Activated T-cell treated with anti-CD3 and anti-CD28 coated beads, Interleukin-2, amount 50 U/mL, for 4 hours (primary cell): ENCODE measurements at regions not wholly inside any gene's neighbourhood (a gene's known extent, or its start where the extent isn't known, plus 50 kb on each side); places are given as distances from the start of the nearest gene placed in this dataset.
"Not testable (repeated sequence)": the region's sequence is repeated elsewhere in the genome, so short reads cannot be mapped to it uniquely, and the experiment has no call there.

ENCODE experiments used
- ATAC-seq, 2 donors: fragments of 200-7000 bp; cut with Tn5 transposase; one replicate each; pipeline ENCODE4 v1.10.0; 2021
- DNase-seq: peaks from one replicate; pipeline ENCODE4 v3.0.0-alpha.2; 2020
- H3K27me3 Mint-ChIP-seq: one replicate; pipeline ENCODE4 v1.8.0; 2021; ENCODE audit warnings: low read depth, mixed read lengths
- H3K36me3 Mint-ChIP-seq: one replicate; pipeline ENCODE4 v1.8.0; 2022; ENCODE audit warnings: mixed read lengths; ENCODE audit not compliant: insufficient read depth
- H3K4me1 Mint-ChIP-seq: one replicate; pipeline ENCODE4 v1.8.0; 2021; ENCODE audit warnings: low read depth, mixed read lengths
- H3K4me3 Mint-ChIP-seq: one replicate; pipeline ENCODE4 v1.8.0; 2021; ENCODE audit warnings: mild to moderate bottlenecking, moderate library complexity, mixed read lengths
- H3K9me3 Mint-ChIP-seq: one replicate; pipeline ENCODE4 v1.8.0; 2021; ENCODE audit warnings: mixed read lengths

GRCh38 chr17:22373911-22374310 lies 681.6 kb downstream of the KCNJ18 start:
- DNase-seq = no peak
- Mint-ChIP-seq H3K4me3 (no peak overlapping the region), H3K36me3 (no peaks in the 10 kb centered on the region), H3K27me3 (no peaks in the 10 kb centered on the region), H3K9me3 (peaks cover 24% of the 10 kb centered on the region), H3K4me1 (no peaks in the 10 kb centered on the region)
- no peak for ATAC-seq

- DNase-seq (no peak), ATAC-seq (no peak)
- no peaks in the 10 kb centered on the region for H3K4me1 Mint-ChIP-seq
- no peak overlapping the region for H3K4me3 Mint-ChIP-seq
- H3K9me3 Mint-ChIP-seq = peaks cover 24% of the 10 kb centered on the region
- H3K36me3 Mint-ChIP-seq = no peaks in the 10 kb centered on the region
- no peaks in the 10 kb centered on the region for H3K27me3 Mint-ChIP-seq
Measured at GRCh38 chr17:22374741-22375140, 682.4 kb downstream of the KCNJ18 start.

GRCh38 chr17:22376747-22377146 lies 684.4 kb downstream of the KCNJ18 start:
- not testable (repeated sequence) for H3K27me3 Mint-ChIP-seq, H3K4me3 Mint-ChIP-seq, H3K4me1 Mint-ChIP-seq, DNase-seq, ATAC-seq, H3K36me3 Mint-ChIP-seq
- H3K9me3 Mint-ChIP-seq = peaks cover 15% of the 10 kb centered on the region

- peaks cover 12% of the 10 kb centered on the region for H3K9me3 Mint-ChIP-seq
- H3K27me3 Mint-ChIP-seq, H3K36me3 Mint-ChIP-seq, ATAC-seq, H3K4me3 Mint-ChIP-seq, H3K4me1 Mint-ChIP-seq: not testable (repeated sequence)
- DNase-seq = peak; percentile 10
Measured at GRCh38 chr17:22378748-22379147, 686.4 kb downstream of the KCNJ18 start.

GRCh38 chr17:22381589-22381988 lies 689.3 kb downstream of the KCNJ18 start:
- DNase-seq, H3K4me1 Mint-ChIP-seq, H3K9me3 Mint-ChIP-seq, H3K36me3 Mint-ChIP-seq, H3K27me3 Mint-ChIP-seq, ATAC-seq, H3K4me3 Mint-ChIP-seq: not testable (repeated sequence)

GRCh38 chr17:22383772-22384460 lies 691.6 kb downstream of the KCNJ18 start:
- not testable (repeated sequence) for ATAC-seq, H3K4me3 Mint-ChIP-seq, DNase-seq, H3K27me3 Mint-ChIP-seq, H3K9me3 Mint-ChIP-seq, H3K36me3 Mint-ChIP-seq, H3K4me1 Mint-ChIP-seq

- H3K36me3 Mint-ChIP-seq, H3K4me1 Mint-ChIP-seq, DNase-seq, ATAC-seq, H3K27me3 Mint-ChIP-seq, H3K4me3 Mint-ChIP-seq, H3K9me3 Mint-ChIP-seq: not testable (repeated sequence)
Measured at GRCh38 chr17:22384461-22384800, 692.1 kb downstream of the KCNJ18 start.

GRCh38 chr17:22398446-22398845 lies 706.1 kb downstream of the KCNJ18 start:
- H3K9me3 Mint-ChIP-seq, H3K27me3 Mint-ChIP-seq, DNase-seq: not testable (repeated sequence)

GRCh38 chr17:22399037-22399436 lies 706.7 kb downstream of the KCNJ18 start:
- ATAC-seq, H3K4me1 Mint-ChIP-seq, H3K36me3 Mint-ChIP-seq, DNase-seq, H3K27me3 Mint-ChIP-seq, H3K4me3 Mint-ChIP-seq, H3K9me3 Mint-ChIP-seq: not testable (repeated sequence)

More at GRCh38 chr17:22398446-22398845, 706.1 kb downstream of the KCNJ18 start:
- H3K4me1 Mint-ChIP-seq, ATAC-seq, H3K36me3 Mint-ChIP-seq, H3K4me3 Mint-ChIP-seq: not testable (repeated sequence)

- DNase-seq = peak; percentile 26
- not testable (repeated sequence) for H3K4me3 Mint-ChIP-seq, H3K27me3 Mint-ChIP-seq, H3K9me3 Mint-ChIP-seq, ATAC-seq, H3K4me1 Mint-ChIP-seq, H3K36me3 Mint-ChIP-seq
Measured at GRCh38 chr17:22405080-22405479, 712.8 kb downstream of the KCNJ18 start.

- H3K9me3 Mint-ChIP-seq = peaks cover 16% of the 10 kb centered on the region
- H3K4me1 Mint-ChIP-seq = no peaks in the 10 kb centered on the region
- no peak for DNase-seq
- H3K27me3 Mint-ChIP-seq = no peaks in the 10 kb centered on the region
- no peak for ATAC-seq
- H3K36me3 Mint-ChIP-seq = no peaks in the 10 kb centered on the region
- H3K4me3 Mint-ChIP-seq = no peak overlapping the region
Measured at GRCh38 chr17:22409160-22409751, 716.9 kb downstream of the KCNJ18 start.

GRCh38 chr17:22410136-22410535 lies 717.8 kb downstream of the KCNJ18 start:
- no peak overlapping the region for H3K4me3 Mint-ChIP-seq
- H3K36me3 Mint-ChIP-seq = no peaks in the 10 kb centered on the region
- DNase-seq = no peak
- H3K27me3 Mint-ChIP-seq = no peaks in the 10 kb centered on the region
- ATAC-seq = no peak
- no peaks in the 10 kb centered on the region for H3K4me1 Mint-ChIP-seq
- peaks cover 16% of the 10 kb centered on the region for H3K9me3 Mint-ChIP-seq

- H3K27me3 Mint-ChIP-seq = no peaks in the 10 kb centered on the region
- H3K36me3 Mint-ChIP-seq = no peaks in the 10 kb centered on the region
- no peak overlapping the region for H3K4me3 Mint-ChIP-seq
- DNase-seq (no peak), ATAC-seq (no peak)
- no peaks in the 10 kb centered on the region for H3K4me1 Mint-ChIP-seq
- H3K9me3 Mint-ChIP-seq = peaks cover 16% of the 10 kb centered on the region
Measured at GRCh38 chr17:22411185-22411784, 719.0 kb downstream of the KCNJ18 start.

GRCh38 chr17:22435231-22435974 lies 743.1 kb downstream of the KCNJ18 start:
- Mint-ChIP-seq H3K9me3 (peaks cover 28% of the 10 kb centered on the region), H3K4me3 (no peak overlapping the region), H3K27me3 (no peaks in the 10 kb centered on the region), H3K36me3 (no peaks in the 10 kb centered on the region), H3K4me1 (no peaks in the 10 kb centered on the region)
- ATAC-seq (no peak), DNase-seq (no peak)

GRCh38 chr17:22441776-22442175 lies 749.5 kb downstream of the KCNJ18 start:
- H3K27me3 Mint-ChIP-seq = no peaks in the 10 kb centered on the region

More at GRCh38 chr17:22441776-22442175, 749.5 kb downstream of the KCNJ18 start:
- Mint-ChIP-seq H3K36me3 (no peaks in the 10 kb centered on the region), H3K4me3 (no peak overlapping the region), H3K4me1 (no peaks in the 10 kb centered on the region), H3K9me3 (peaks cover 26% of the 10 kb centered on the region)
- DNase-seq (no peak), ATAC-seq (no peak)
